Endothelial cell of umbilical vein (primary cell): ENCODE measurements at regions not wholly inside any gene's neighbourhood (a gene's known extent, or its start where the extent isn't known, plus 50 kb on each side); places are given as distances from the start of the nearest gene placed in this dataset.

Experiments used
- BruUV-seq: library from RNA; stranded (reverse); fragments of 400-500 nt; replicated peaks from 2 replicates; lab custom pipeline; 2021; lab: Mats Ljungman, UMichigan
- CTCF ChIA-PET: fragments of 300-600, 350-600 bp; sonication (Branson Sonifier 250); formaldehyde crosslinking; loops from one replicate; lab custom pipeline; 2021; ENCODE audit warnings: antibody characterized with exemption, inconsistent platforms; lab: Charles Lee
- POLR2A ChIA-PET: fragments of 300-600, 350-600 bp; sonication (Branson Sonifier 250); formaldehyde crosslinking; loops from one replicate; lab custom pipeline; 2021; ENCODE audit warnings: antibody characterized with exemption, inconsistent platforms; lab: Charles Lee
- DNase-seq: peaks from one replicate; pipeline ENCODE4 v3.0.0-alpha.2; 2011; ENCODE audit warnings: low read depth, low spot score
- FAIRE-seq: peaks from 2 replicates; lab custom pipeline; 2011; peaks lifted over from hg19 to GRCh38; lab: Jason Lieb, UNC
- H2AFZ ChIP-seq: 2 replicates; pipeline ENCODE4 v1.6.0; 2012; ENCODE audit warnings: low read depth, low read length, control low read depth, inconsistent platforms
- H3K27ac ChIP-seq: 2 replicates; pipeline ENCODE4 v1.5.1; 2011; ENCODE audit warnings: low read depth, mild to moderate bottlenecking, control low read depth, low read length, moderate library complexity; ENCODE audit not compliant: insufficient read depth
- H3K27me3 ChIP-seq, 2 experiments: 2 replicates each; pipeline versions ENCODE4 v1.6.0 to v1.6.1; 2011; ENCODE audit warnings: low read length in 2 of 2, mixed read lengths in 1 of 2; ENCODE audit not compliant: control insufficient read depth in 2 of 2, insufficient read depth in 2 of 2
- H3K36me3 ChIP-seq, 2 experiments: 2 replicates in 1 of 2; 3 replicates in 1 of 2; pipeline ENCODE4 v1.5.1; 2011; ENCODE audit warnings: low read length in 2 of 2, mild to moderate bottlenecking in 1 of 2, moderate library complexity in 1 of 2; ENCODE audit not compliant: control insufficient read depth in 2 of 2, insufficient read depth in 2 of 2; ENCODE audit errors: extremely low read depth in 1 of 2
- H3K4me1 ChIP-seq: 3 replicates; pipeline ENCODE4 v1.5.1; 2011; ENCODE audit warnings: mild to moderate bottlenecking, low read length; ENCODE audit not compliant: control insufficient read depth, insufficient read depth; ENCODE audit errors: extremely low read depth
- H3K4me2 ChIP-seq: 2 replicates; pipeline ENCODE4 v1.6.1; 2011; ENCODE audit warnings: low read length, control low read depth, mixed read lengths; ENCODE audit not compliant: insufficient read depth
- H3K4me3 ChIP-seq, 3 experiments: fragments of 200-600 bp in 1 of 3; sonication (generic), shearing (Covaris generic) in 1 of 3; replicated peaks in 1 of 3; 2 replicates each; pipeline ENCODE4 v1.5.1; 2011 to 2016; ENCODE audit warnings: control low read depth in 3 of 3, low read length in 3 of 3, mild to moderate bottlenecking in 2 of 3, inconsistent platforms in 1 of 3, low read depth in 1 of 3, moderate library complexity in 1 of 3; ENCODE audit not compliant: insufficient read depth in 1 of 3
- H3K79me2 ChIP-seq: 2 replicates; pipeline ENCODE4 v1.6.0; 2012; ENCODE audit warnings: low read length, inconsistent platforms; ENCODE audit not compliant: control insufficient read depth, insufficient read depth
- H3K9ac ChIP-seq: replicated peaks from 2 replicates; pipeline ENCODE3; 2011; ENCODE audit warnings: low read length, control low read depth; ENCODE audit not compliant: insufficient read depth; ENCODE audit errors: extremely low read depth
- H3K9me1 ChIP-seq: replicated peaks from 3 replicates; pipeline ENCODE4 v1.6.0; 2011; ENCODE audit warnings: mild to moderate bottlenecking, low read length; ENCODE audit not compliant: control insufficient read depth, insufficient read depth; ENCODE audit errors: extremely low read depth
- H3K9me3 ChIP-seq: replicated peaks from 2 replicates; pipeline ENCODE4 v1.5.1; 2012; ENCODE audit warnings: low read length, inconsistent platforms; ENCODE audit not compliant: control insufficient read depth, insufficient read depth
- H4K20me1 ChIP-seq: replicated peaks from 2 replicates; pipeline ENCODE3; 2011; ENCODE audit warnings: mild to moderate bottlenecking, low read length; ENCODE audit not compliant: control insufficient read depth, insufficient read depth; ENCODE audit errors: extremely low read depth
- FOS ChIP-seq: IDR thresholded peaks from 2 replicates; pipeline ENCODE4 v1.6.1; 2011; ENCODE audit warnings: mild to moderate bottlenecking, low read length, moderate library complexity, borderline replicate concordance; ENCODE audit not compliant: insufficient read depth
- MYC ChIP-seq: IDR thresholded peaks from one replicate; pipeline ENCODE4 v1.6.1; 2011; ENCODE audit warnings: mild to moderate bottlenecking, low read depth, low read length
- POLR2A ChIP-seq: IDR thresholded peaks from 2 replicates; pipeline ENCODE4 v1.6.1; 2012; ENCODE audit warnings: low read depth, mild to moderate bottlenecking, control low read depth, low read length
- dilution Hi-C: fragments of 300-500 bp; cut with MboI; formaldehyde crosslinking; loops from one replicate; pipeline ENCODE4 v1.15.0; 2019; ENCODE audit warnings: low sequenced_read_pairs; ENCODE audit not compliant: extremely low pct_ligation_motif_present
- intact Hi-C: fragments of 100-400 bp; cut with micrococcal nuclease; formaldehyde crosslinking; loops from one replicate; pipeline ENCODE4 v1.10.0; 2022
- TF ChIP-seq, protein P1 (sequence below): IDR thresholded peaks from 2 replicates; pipeline ENCODE4 v1.6.1; 2011; ENCODE audit not compliant: insufficient read depth, insufficient read length

DNA sequence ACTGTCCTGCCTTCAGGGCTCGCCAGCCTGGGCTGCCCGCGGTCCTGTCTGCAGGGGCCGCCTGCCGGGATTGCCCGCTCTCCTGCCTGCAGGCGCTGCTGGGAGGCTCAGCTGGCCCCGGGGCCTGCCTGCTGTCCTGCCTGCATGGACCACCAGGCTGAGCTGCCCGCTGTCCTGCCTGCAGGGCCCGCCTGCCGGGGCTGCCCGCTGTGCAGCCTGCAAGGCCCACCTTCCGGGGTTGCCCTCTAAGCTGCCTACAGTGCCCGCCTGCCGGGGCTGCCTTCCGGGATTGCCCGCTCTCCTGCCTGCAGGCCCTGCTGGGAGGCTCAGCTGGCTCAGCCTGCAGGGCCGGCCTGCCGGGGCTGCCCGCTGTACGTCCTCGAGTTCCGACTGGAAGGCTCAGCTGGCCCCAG lies 164.4 kb downstream of the GLRX3 start:
- dilution Hi-C loops = no loop called here
- Histone ChIP-seq H3K27ac (no peak overlapping the region), H3K9me3 (peaks cover 2% of the 10 kb centered on the region), H2AFZ (no peak overlapping the region), H3K4me1 (peaks cover 2% of the 10 kb centered on the region), H4K20me1 (no peaks in the 10 kb centered on the region), H3K36me3 (no peaks in the 10 kb centered on the region), H3K9ac (peak overlapping the region; percentile 45), H3K4me2 (peak overlapping the region; percentile 71), H3K9me1 (no peaks in the 10 kb centered on the region), H3K27me3 (no peaks in the 10 kb centered on the region), H3K79me2 (no peaks in the 10 kb centered on the region), H3K4me3 (peak overlapping the region in 2 of 3 experiments; percentile 48 to 68)
- CTCF ChIA-PET = no interaction called here
- DNase-seq = no peak
- no peak for FAIRE-seq
- POLR2A ChIA-PET = no interaction called here
- TF ChIP-seq MYC = no peak
- TF ChIP-seq, protein P1, sequence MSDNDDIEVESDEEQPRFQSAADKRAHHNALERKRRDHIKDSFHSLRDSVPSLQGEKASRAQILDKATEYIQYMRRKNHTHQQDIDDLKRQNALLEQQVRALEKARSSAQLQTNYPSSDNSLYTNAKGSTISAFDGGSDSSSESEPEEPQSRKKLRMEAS = peak; percentile 32
- intact Hi-C loops = no loop called here
- no TSS peak for BruUV-seq

DNA sequence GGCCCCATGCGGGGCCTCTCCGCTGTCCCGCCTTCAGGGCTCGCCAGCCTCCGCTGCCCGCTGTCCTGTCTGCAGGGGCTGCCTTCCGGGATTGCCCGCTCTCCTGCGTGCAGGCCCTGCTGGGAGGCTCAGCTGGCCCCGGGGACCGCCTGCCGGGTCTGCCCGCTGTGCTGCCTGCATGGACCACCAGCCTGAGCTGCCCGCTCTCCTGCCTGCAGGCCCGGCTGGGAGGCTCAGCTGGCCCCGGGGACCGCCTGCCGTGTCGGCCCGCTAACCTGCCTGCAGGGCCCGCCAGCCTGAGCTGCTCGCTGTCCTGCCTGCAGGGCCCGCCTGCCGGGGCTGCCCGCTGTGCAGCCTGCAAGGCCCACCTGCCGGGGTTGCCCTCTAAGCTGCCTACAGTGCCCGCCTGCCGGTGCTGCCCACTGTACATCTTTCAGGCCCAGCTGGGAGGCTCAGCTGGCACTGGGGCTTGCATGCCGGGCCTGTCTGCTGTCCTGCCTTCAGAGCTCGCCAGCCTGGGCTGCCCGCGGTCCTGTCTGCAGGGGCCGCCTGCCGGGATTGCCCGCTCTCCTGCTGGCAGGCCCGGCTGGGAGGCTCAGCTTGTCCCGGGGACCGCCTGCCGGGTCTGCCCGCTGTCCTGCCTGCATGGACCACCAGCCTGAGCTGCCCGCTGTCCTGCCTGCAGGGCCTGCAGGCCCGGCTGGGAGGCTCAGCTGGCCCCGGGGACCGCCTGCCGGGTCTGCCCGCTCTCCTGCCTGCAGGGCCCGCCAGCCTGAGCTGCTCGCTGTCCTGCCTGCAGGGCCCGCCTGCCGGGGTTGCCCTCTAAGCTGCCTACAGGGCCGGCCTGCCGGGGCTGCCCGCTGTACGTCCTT lies 165.1 kb downstream of the GLRX3 start:
- ChIA-PET POLR2A (no interaction called here), CTCF (no interaction called here)
- Histone ChIP-seq H3K79me2 (no peaks in the 10 kb centered on the region), H3K4me1 (peaks cover 2% of the 10 kb centered on the region), H3K27me3 (no peaks in the 10 kb centered on the region), H3K4me3 (peak overlapping the region in 2 of 3 experiments; percentile 43 to 48), H3K36me3 (no peaks in the 10 kb centered on the region), H4K20me1 (no peaks in the 10 kb centered on the region), H3K27ac (no peak overlapping the region), H3K9ac (peak overlapping the region; percentile 47), H3K4me2 (peak overlapping the region; percentile 21), H2AFZ (no peak overlapping the region), H3K9me3 (peaks cover 2% of the 10 kb centered on the region), H3K9me1 (no peaks in the 10 kb centered on the region)
- dilution Hi-C loops (no loop called here), intact Hi-C loops (no loop called here)
- DNase-seq (peak; percentile 51), FAIRE-seq (no peak)
- BruUV-seq = no TSS peak
- TF ChIP-seq FOS (no peak), POLR2A (no peak)
- TF ChIP-seq, protein P1 = peak; percentile 23
